Astrocyte (in vitro differentiated cells and primary cell): ENCODE measurements at regions not wholly inside any gene's neighbourhood (a gene's known extent, or its start where the extent isn't known, plus 50 kb on each side); places are given as distances from the start of the nearest gene placed in this dataset.

ENCODE experiments used
- CTCF ChIP-seq: IDR thresholded peaks from 2 replicates; pipeline ENCODE4 v1.5.1; 2011; ENCODE audit warnings: low read depth, mild to moderate bottlenecking, inconsistent platforms, low read length, moderate library complexity; ENCODE audit not compliant: insufficient read depth
- EZH2 ChIP-seq: IDR thresholded peaks from 2 replicates; pipeline ENCODE4 v1.6.1; 2012; ENCODE audit warnings: mild to moderate bottlenecking, low read length, inconsistent platforms; ENCODE audit not compliant: insufficient read depth

GRCh38 chr6:81638366-81638765, 114.1 kb downstream of the TENT5A start:
- TF ChIP-seq CTCF, result no peak
- no peak for TF ChIP-seq EZH2
